ENCODE measurements at regions not wholly inside any gene's neighbourhood (a gene's known extent, or its start where the extent isn't known, plus 50 kb on each side); places are given as distances from the start of the nearest gene placed in this dataset.

- intact Hi-C loops (cut with micrococcal nuclease; ENCODE audit: unreplicated experiment), result no loop called here
- no TSS peak for BruUV-seq (replicated peaks)
- POLR2A ChIA-PET, result no interaction called here
Measured at GRCh38 chrX:8272821-8273220, 101.8 kb upstream of the VCX2 start.

GRCh38 chrX:8273451-8273895, 102.4 kb upstream of the VCX2 start:
- intact Hi-C loops (cut with micrococcal nuclease; ENCODE audit: unreplicated experiment), result no loop called here
- Histone ChIP-seq H3K4me1 (peaks cover 5% of the 10 kb centered on the region; the same call in 1 of the 2 replicates), H3K4me3 (ENCODE audit: low read depth, low read length) (no peak overlapping the region), H3K9me3 (no peaks in the 10 kb centered on the region), H3K27me3 (replicated peaks; ENCODE audit: control insufficient read depth, insufficient read depth, low read length) (no peaks in the 10 kb centered on the region), H3K36me3 (ENCODE audit: control insufficient read depth, insufficient read depth, low read length) (no peaks in the 10 kb centered on the region)
- H3K27ac Mint-ChIP-seq (ENCODE audit: unreplicated experiment), result no peak overlapping the region
- no TSS peak for BruUV-seq (replicated peaks)
- no peaks in the 10 kb centered on the region for H3K36me3 Mint-ChIP-seq (ENCODE audit: insufficient read depth, unreplicated experiment)
- DNase-seq, result peak in 1 of 2 experiments; percentile 2
- no peak for TF ChIP-seq CTCF (IDR thresholded peaks at IDR 0.05; ENCODE audit: insufficient read depth in 1 of 2, low read depth in 1 of 2, low read length in 1 of 2, severe bottlenecking in 1 of 2, unreplicated experiment in 1 of 2)
- no peak overlapping the region for H3K4me3 Mint-ChIP-seq (ENCODE audit: unreplicated experiment)
- no peaks in the 10 kb centered on the region for H3K9me3 Mint-ChIP-seq (ENCODE audit: unreplicated experiment)
- H3K4me1 Mint-ChIP-seq (ENCODE audit: low read depth, unreplicated experiment), result no peaks in the 10 kb centered on the region
- POLR2A ChIA-PET, result no interaction called here
- no peaks in the 10 kb centered on the region for H3K27me3 Mint-ChIP-seq (ENCODE audit: insufficient read depth, unreplicated experiment)
- CTCF ChIA-PET, result no interaction called here

More at GRCh38 chrX:8272821-8273220, 101.8 kb upstream of the VCX2 start:
- no peak for DNase-seq
- Mint-ChIP-seq H3K36me3 (ENCODE audit: insufficient read depth, unreplicated experiment) (no peaks in the 10 kb centered on the region), H3K4me1 (ENCODE audit: low read depth, unreplicated experiment) (no peaks in the 10 kb centered on the region), H3K9me3 (ENCODE audit: unreplicated experiment) (no peaks in the 10 kb centered on the region), H3K27me3 (ENCODE audit: insufficient read depth, unreplicated experiment) (no peaks in the 10 kb centered on the region), H3K27ac (ENCODE audit: unreplicated experiment) (no peak overlapping the region), H3K4me3 (ENCODE audit: unreplicated experiment) (no peak overlapping the region)
- Histone ChIP-seq H3K9me3 (no peaks in the 10 kb centered on the region), H3K4me1 (peaks cover 5% of the 10 kb centered on the region; the same call in 1 of the 2 replicates), H3K36me3 (ENCODE audit: control insufficient read depth, insufficient read depth, low read length) (no peaks in the 10 kb centered on the region), H3K4me3 (ENCODE audit: low read depth, low read length) (no peak overlapping the region), H3K27me3 (replicated peaks; ENCODE audit: control insufficient read depth, insufficient read depth, low read length) (no peaks in the 10 kb centered on the region)
- no peak for TF ChIP-seq CTCF (IDR thresholded peaks at IDR 0.05; ENCODE audit: insufficient read depth in 1 of 2, low read depth in 1 of 2, low read length in 1 of 2, severe bottlenecking in 1 of 2, unreplicated experiment in 1 of 2)
- CTCF ChIA-PET, result no interaction called here

- Mint-ChIP-seq H3K27me3 (ENCODE audit: insufficient read depth, unreplicated experiment) (no peaks in the 10 kb centered on the region), H3K9me3 (ENCODE audit: unreplicated experiment) (no peaks in the 10 kb centered on the region), H3K4me1 (ENCODE audit: low read depth, unreplicated experiment) (no peaks in the 10 kb centered on the region), H3K27ac (ENCODE audit: unreplicated experiment) (no peak overlapping the region), H3K4me3 (ENCODE audit: unreplicated experiment) (no peak overlapping the region), H3K36me3 (ENCODE audit: insufficient read depth, unreplicated experiment) (no peaks in the 10 kb centered on the region)
- TF ChIP-seq CTCF (IDR thresholded peaks at IDR 0.05; ENCODE audit: insufficient read depth in 1 of 2, low read depth in 1 of 2, low read length in 1 of 2, severe bottlenecking in 1 of 2, unreplicated experiment in 1 of 2), result no peak
- H3K9me3 ChIP-seq, result no peaks in the 10 kb centered on the region
- DNase-seq, result no peak
- ChIA-PET POLR2A (no interaction called here), CTCF (no interaction called here)
- H3K4me3 ChIP-seq (ENCODE audit: low read depth, low read length), result no peak overlapping the region
- no peaks in the 10 kb centered on the region for H3K27me3 ChIP-seq (replicated peaks; ENCODE audit: control insufficient read depth, insufficient read depth, low read length)
- H3K4me1 ChIP-seq, result peaks cover 5% of the 10 kb centered on the region; the same call in 1 of the 2 replicates
- no peaks in the 10 kb centered on the region for H3K36me3 ChIP-seq (ENCODE audit: control insufficient read depth, insufficient read depth, low read length)
- no TSS peak for BruUV-seq (replicated peaks)
- intact Hi-C loops (cut with micrococcal nuclease; ENCODE audit: unreplicated experiment), result no loop called here
Measured at GRCh38 chrX:8274170-8274569, 103.1 kb upstream of the VCX2 start.
